Activated CD4-positive, alpha-beta memory T cell treated with anti-CD3 and anti-CD28 coated beads for 36 hours (primary cell): ENCODE measurements at regions not wholly inside any gene's neighbourhood (a gene's known extent, or its start where the extent isn't known, plus 50 kb on each side); places are given as distances from the start of the nearest gene placed in this dataset.
"Not testable (repeated sequence)": the region's sequence is repeated elsewhere in the genome, so short reads cannot be mapped to it uniquely, and the experiment has no call there.

Experiments used
- CTCF ChIA-PET: fragments of 350-600 bp; sonication (Branson Sonifier 250); formaldehyde crosslinking; loops from one replicate; lab custom pipeline; 2021; ENCODE audit warnings: antibody characterized with exemption, inconsistent platforms; lab: Charles Lee
- POLR2A ChIA-PET: fragments of 350-600 bp; sonication (Branson Sonifier 250); formaldehyde crosslinking; loops from one replicate; lab custom pipeline; 2021; ENCODE audit warnings: antibody characterized with exemption; lab: Charles Lee
- DNase-seq: peaks from one replicate; pipeline ENCODE4 v3.0.0-alpha.2; 2020
- H3K27ac Mint-ChIP-seq: one replicate; pipeline ENCODE4 v1.8.0; 2021; ENCODE audit warnings: mixed read lengths
- H3K27me3 Mint-ChIP-seq: one replicate; pipeline ENCODE4 v1.8.0; 2021; ENCODE audit warnings: mixed read lengths
- H3K36me3 Mint-ChIP-seq: one replicate; pipeline ENCODE4 v1.8.0; 2021; ENCODE audit warnings: mixed read lengths
- H3K4me1 Mint-ChIP-seq: one replicate; pipeline ENCODE4 v1.8.0; 2021; ENCODE audit warnings: low read depth, mixed read lengths
- H3K4me3 Mint-ChIP-seq: one replicate; pipeline ENCODE4 v1.8.0; 2021; ENCODE audit warnings: mild to moderate bottlenecking, mixed read lengths
- H3K9me3 Mint-ChIP-seq: one replicate; pipeline ENCODE4 v1.8.0; 2021; ENCODE audit warnings: mixed read lengths
- intact Hi-C: fragments of 100-400 bp; cut with micrococcal nuclease; formaldehyde crosslinking; loops from one replicate; pipeline ENCODE4 v1.15.1; 2023

DNA sequence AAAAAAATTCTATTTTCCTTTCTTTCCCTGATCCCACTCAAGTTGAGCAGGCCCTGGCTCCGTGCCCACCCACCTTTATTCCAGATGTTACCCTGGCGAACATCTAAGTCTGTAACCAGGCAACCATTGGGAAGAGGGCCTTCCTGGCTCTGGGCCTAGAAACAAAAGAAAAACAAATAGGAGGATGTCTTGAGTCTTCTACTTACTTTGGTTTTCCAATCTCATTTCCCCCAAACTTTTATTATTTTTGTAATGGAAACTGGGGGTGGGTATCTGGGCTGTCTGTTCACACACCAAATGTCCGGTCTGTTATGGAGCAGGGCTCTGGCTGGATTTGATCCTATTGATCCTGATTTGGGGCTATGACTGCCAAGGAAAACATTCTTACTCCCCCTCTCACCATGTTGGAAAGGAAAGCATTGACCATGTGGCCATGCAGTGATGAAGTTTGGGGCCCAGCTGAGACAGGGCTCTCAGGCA is 744.1 kb downstream of the DHX35 start:
- Mint-ChIP-seq H3K36me3 (no peaks in the 10 kb centered on the region), H3K4me3 (no peak overlapping the region), H3K27ac (no peak overlapping the region), H3K27me3 (no peaks in the 10 kb centered on the region), H3K4me1 (no peaks in the 10 kb centered on the region), H3K9me3 (no peaks in the 10 kb centered on the region)
- ChIA-PET CTCF (interaction anchor here (0.6 kb wide), 1 partner anchor 1752 kb away, joined by 3 read pairs; no protein-coding TSS in a partner anchor), POLR2A (no interaction called here)
- intact Hi-C loops = no loop called here
- no peak for DNase-seq

DNA sequence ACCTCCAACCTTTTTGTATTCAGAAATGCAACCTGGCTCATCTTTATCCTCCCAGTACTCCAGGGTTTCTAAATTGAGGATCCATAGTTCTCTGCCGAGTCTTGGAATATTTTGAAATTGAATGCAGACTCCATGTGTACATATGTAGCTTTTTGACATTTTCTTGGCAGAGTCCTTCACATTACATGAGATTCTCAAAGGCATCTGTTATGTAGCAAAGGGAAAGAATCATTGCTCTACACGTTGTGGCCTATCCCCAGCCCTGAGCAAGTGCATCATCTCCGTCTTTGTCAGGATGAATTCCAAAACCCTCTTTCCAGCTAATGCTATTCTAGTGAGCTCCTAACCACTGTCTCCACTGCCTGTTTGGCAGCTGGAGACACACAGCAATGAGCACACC is 742.9 kb downstream of the DHX35 start:
- intact Hi-C loops = no loop called here
- DNase-seq = no peak
- Mint-ChIP-seq H3K27ac (no peak overlapping the region), H3K36me3 (no peaks in the 10 kb centered on the region), H3K4me1 (no peaks in the 10 kb centered on the region), H3K9me3 (no peaks in the 10 kb centered on the region), H3K4me3 (no peak overlapping the region), H3K27me3 (no peaks in the 10 kb centered on the region)
- CTCF ChIA-PET = no interaction called here
- POLR2A ChIA-PET = no interaction called here

DNA sequence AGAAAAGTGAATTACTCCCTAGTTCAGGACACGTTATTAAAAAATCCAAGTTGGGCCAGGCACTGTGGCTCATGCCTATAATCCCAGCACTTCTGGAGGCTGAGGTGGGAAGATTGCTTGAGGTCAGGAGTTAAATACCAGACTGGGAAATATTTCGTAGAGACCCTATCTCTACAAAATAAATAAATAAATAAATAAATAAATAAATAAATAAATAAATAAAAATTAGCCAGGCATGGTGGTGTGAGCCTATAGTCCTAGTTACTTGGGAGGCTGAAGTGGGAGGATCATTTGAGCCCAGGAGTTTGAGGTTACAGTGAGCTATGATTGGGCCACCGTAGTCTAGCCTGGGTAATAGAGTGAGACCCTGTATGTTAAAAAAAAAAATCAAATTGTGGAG is 741.2 kb downstream of the DHX35 start:
- CTCF ChIA-PET, H3K4me3 Mint-ChIP-seq: not testable (repeated sequence)

DNA sequence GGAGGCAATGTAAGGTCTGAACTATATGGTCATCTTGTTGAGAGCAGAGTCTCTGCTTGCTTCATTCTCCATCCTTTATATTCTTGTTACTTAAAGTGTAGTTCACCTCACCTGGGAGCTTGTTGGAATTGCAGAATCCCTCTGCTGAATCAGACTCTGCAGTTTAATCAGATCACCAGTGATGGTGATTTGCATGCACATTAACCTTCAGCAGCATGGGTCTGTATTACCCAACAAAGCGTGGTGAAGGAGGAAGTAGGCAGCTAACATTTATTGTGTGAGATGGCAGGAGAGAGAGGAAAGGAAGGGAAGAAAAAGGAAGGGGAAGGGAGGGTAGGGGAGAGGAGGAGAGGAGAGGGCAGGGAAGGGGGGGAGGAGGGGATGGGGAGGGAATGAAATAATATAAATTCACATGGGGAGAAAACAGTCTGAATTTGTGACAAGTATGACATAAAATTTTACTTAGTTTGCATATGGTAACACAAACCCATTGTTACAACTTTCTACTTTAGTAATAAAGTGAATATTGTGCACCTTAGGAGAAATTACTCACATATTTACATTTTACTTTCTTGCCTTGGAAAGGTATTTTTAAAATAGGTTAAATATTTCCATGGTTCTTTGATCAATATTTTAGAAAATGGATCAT is 740.7 kb downstream of the DHX35 start:
- Mint-ChIP-seq H3K9me3 (no peaks in the 10 kb centered on the region), H3K36me3 (no peaks in the 10 kb centered on the region), H3K27me3 (no peaks in the 10 kb centered on the region), H3K4me3 (no peak overlapping the region), H3K4me1 (no peaks in the 10 kb centered on the region), H3K27ac (no peak overlapping the region)
- POLR2A ChIA-PET = interaction anchor here (0.5 kb wide), 1 partner anchor 867 kb away, joined by 5 read pairs; no protein-coding TSS in a partner anchor
- DNase-seq = no peak
- intact Hi-C loops = no loop called here
- CTCF ChIA-PET = no interaction called here

More for the DNA sequence above, 741.2 kb downstream of the DHX35 start:
- H3K4me1 Mint-ChIP-seq, H3K9me3 Mint-ChIP-seq, H3K36me3 Mint-ChIP-seq, intact Hi-C loops, H3K27me3 Mint-ChIP-seq, DNase-seq, H3K27ac Mint-ChIP-seq: not testable (repeated sequence)
- POLR2A ChIA-PET = interaction anchor here (0.5 kb wide), 1 partner anchor 867 kb away, joined by 5 read pairs; no protein-coding TSS in a partner anchor

DNA sequence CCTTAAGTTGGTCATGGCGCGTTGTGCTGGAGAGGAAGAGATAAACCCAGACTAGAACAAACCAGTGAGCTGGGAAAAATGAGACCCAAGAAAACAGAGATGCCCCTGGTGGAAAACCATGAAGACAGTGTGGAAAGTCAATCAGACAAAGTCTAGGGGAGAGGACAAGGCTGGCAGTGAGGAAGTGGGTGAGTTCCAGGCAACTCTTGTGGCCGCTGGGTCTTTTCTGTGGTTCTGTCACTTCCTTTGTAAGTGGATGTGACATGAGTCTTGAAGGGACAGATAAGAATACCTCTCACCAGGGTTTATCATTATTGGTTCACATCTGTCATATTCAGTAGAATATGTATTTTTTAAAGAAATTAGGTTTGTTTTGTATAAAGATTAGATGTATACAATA is 738.4 kb downstream of the DHX35 start:
- no peaks in the 10 kb centered on the region for H3K36me3 Mint-ChIP-seq
- POLR2A ChIA-PET = no interaction called here

DNA sequence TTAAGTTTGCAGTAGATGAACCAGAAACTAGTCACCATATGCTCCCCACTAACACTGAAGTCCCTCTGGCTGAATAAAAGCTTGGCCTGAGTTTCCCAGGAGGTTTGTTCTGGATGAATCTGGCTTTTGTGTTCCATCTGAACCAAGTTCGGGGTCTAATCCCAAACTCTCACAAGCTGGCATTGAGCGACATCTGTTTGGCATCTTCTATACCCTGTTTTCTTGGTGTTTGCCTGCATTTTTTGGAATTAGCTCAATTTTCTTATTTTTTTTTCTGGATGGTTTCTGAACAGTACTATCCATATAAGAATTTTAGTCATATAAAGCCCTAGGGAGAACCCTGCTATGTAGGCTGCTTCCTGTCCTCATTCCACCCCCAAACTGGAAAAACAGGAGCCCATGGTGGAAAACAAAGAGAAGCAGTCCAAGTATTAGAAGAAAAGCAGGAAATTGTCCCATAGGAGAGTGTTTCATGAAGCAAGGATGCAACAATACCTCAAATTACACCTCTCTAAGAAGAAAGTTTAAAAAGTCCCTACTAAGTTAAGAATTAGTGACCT is 737.1 kb downstream of the DHX35 start:
- POLR2A ChIA-PET = no interaction called here
- intact Hi-C loops = no loop called here
- H3K36me3 Mint-ChIP-seq = no peaks in the 10 kb centered on the region

More for the DNA sequence above, 738.4 kb downstream of the DHX35 start:
- no peaks in the 10 kb centered on the region for H3K9me3 Mint-ChIP-seq
- no peak for DNase-seq
- CTCF ChIA-PET = no interaction called here
- H3K4me3 Mint-ChIP-seq = no peak overlapping the region
- H3K4me1 Mint-ChIP-seq = no peaks in the 10 kb centered on the region
- no peak overlapping the region for H3K27ac Mint-ChIP-seq
- intact Hi-C loops = no loop called here
- H3K27me3 Mint-ChIP-seq = no peaks in the 10 kb centered on the region

DNA sequence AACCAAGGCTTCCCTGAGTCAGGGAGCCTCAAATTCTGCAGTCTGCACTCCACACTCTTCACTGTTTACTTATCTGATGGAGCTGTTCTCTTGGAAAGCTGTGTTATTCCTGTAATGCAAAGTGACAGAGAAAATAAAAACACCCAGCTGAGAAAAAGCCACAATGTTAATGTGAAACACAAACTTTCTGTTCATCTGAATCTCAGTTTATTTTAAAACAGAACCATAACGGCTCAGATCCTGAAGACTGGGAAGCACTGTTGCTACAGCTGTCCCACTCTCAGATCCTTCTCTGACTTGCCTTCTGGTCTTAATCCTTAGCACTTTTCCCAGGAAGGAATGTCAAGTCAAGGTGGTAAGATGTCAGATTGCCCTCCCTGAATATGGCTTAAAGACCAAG is 736.6 kb downstream of the DHX35 start:
- CTCF ChIA-PET = no interaction called here
- DNase-seq = no peak
- no peak overlapping the region for H3K27ac Mint-ChIP-seq
- H3K4me1 Mint-ChIP-seq = no peaks in the 10 kb centered on the region
- H3K36me3 Mint-ChIP-seq = no peaks in the 10 kb centered on the region
- intact Hi-C loops = no loop called here
- H3K27me3 Mint-ChIP-seq = no peaks in the 10 kb centered on the region
- H3K9me3 Mint-ChIP-seq = no peaks in the 10 kb centered on the region
- no peak overlapping the region for H3K4me3 Mint-ChIP-seq
- POLR2A ChIA-PET = no interaction called here

More for the DNA sequence above, 737.1 kb downstream of the DHX35 start:
- no peak for DNase-seq
- Mint-ChIP-seq H3K4me1 (no peaks in the 10 kb centered on the region), H3K27ac (no peak overlapping the region), H3K27me3 (no peaks in the 10 kb centered on the region), H3K4me3 (no peak overlapping the region), H3K9me3 (no peaks in the 10 kb centered on the region)
- CTCF ChIA-PET = no interaction called here

DNA sequence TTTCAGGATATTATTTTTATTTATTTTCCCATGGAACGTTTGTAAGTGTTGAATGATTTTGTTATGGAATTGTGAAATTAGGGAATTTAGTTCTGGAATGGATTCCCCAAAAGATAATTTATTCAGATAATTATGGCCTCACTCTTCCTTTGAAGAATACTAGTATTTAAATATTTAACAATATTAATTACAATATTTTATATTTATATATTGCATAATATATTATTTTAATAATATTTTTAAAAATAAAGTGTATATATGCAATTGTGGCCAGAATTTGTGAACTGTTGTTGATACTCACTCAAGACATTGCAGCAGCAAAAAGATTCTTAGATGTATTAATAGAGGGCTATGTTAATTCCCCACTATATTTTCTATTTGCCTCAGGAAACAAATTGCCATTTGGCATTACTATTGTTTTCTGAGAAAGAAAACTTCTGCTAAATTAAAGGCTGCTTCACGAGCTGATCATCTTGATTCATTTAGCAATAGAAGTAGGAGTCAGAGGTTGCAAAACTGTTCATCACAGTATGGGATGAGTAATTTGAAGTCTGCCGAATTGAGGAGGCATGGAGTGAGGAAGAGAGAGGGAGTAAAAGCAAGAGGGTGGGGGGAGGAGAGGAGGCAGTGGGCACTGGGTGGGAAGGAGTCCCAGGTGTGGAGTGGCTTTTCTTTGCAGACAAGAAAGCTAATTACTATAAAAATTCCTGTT is 729.2 kb downstream of the DHX35 start:
- Mint-ChIP-seq H3K4me1 (no peaks in the 10 kb centered on the region), H3K27me3 (no peaks in the 10 kb centered on the region), H3K27ac (no peak overlapping the region), H3K4me3 (no peak overlapping the region), H3K9me3 (no peaks in the 10 kb centered on the region), H3K36me3 (no peaks in the 10 kb centered on the region)
- intact Hi-C loops = no loop called here
- CTCF ChIA-PET = no interaction called here
- DNase-seq = no peak
- POLR2A ChIA-PET = no interaction called here

DNA sequence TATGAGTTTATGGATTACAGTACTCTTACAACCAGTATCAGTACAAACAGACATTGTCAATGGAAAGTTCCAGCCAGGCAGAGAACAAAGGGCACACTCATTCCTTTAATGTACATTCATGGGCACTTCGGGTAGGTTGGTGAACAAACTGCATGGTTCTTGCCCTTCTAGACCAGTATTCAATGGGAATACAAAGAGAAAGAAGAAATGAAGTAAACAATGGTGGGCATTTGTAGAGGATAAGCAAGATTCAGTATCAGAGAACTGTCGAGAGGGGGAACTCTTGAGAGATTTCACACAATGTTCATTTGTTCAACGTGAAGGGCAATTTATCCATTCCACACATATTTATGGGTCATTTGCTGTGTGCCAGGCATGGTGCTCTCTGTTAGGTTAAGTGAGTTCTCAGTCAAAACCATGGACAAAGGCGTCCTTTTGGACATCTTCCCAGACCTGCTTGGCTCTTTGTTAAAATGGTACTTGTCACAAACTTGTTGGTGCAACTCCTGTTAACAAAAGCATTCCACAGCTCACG is 714.8 kb downstream of the DHX35 start:
- intact Hi-C loops = no loop called here
- CTCF ChIA-PET = no interaction called here

DNA sequence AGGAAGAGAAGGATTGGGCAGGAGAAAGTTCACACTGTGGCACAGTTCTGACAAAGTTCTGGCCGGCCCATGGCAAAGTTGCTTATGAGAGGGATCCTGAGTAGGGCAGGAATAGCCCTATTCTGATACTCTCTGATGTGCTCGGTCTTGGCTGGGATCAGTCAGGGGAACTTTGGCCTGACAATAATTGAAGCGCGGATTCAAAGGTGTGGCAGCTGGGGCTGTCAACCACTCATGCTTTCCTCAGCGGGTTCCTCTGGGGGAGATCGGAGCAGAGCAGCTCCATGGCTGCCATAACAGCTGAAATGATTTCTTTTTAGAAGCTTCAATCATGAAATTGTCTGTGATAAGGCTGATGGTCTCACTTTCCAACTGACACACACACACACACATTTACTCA is 714.1 kb downstream of the DHX35 start:
- H3K36me3 Mint-ChIP-seq = no peaks in the 10 kb centered on the region
- H3K27me3 Mint-ChIP-seq = no peaks in the 10 kb centered on the region
- H3K4me3 Mint-ChIP-seq = no peak overlapping the region
- no peak for DNase-seq
- H3K9me3 Mint-ChIP-seq = no peaks in the 10 kb centered on the region
- ChIA-PET CTCF (no interaction called here), POLR2A (no interaction called here)
- no peak overlapping the region for H3K27ac Mint-ChIP-seq
- no peaks in the 10 kb centered on the region for H3K4me1 Mint-ChIP-seq
- intact Hi-C loops = no loop called here

More for the DNA sequence above, 714.8 kb downstream of the DHX35 start:
- Mint-ChIP-seq H3K4me3 (no peak overlapping the region), H3K36me3 (no peaks in the 10 kb centered on the region), H3K9me3 (no peaks in the 10 kb centered on the region), H3K27ac (no peak overlapping the region), H3K4me1 (no peaks in the 10 kb centered on the region), H3K27me3 (no peaks in the 10 kb centered on the region)
- DNase-seq = no peak
- POLR2A ChIA-PET = no interaction called here

DNA sequence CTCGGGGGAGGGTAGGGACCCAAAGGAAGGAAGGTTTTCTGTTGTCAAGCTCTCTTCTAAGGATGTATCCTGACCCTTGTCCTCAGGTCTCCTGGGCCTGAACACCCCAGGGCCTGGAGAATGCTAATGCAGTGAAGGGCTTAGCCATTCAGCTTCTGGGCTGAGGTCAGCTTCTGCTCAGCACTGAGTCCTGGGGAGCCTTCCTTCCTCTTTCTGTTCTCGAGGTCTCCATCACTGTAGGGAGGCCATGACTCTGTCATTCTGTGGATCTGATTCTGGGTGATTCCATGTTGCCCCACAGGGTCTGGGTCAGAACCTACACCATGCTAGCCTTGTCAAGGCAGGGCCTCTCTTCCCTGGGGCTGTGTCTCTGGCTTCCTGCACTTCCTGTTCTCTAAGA is 712.7 kb downstream of the DHX35 start:
- H3K4me1 Mint-ChIP-seq = no peaks in the 10 kb centered on the region
- DNase-seq = no peak
- intact Hi-C loops = no loop called here
- no peaks in the 10 kb centered on the region for H3K27me3 Mint-ChIP-seq
- H3K9me3 Mint-ChIP-seq = no peaks in the 10 kb centered on the region
- H3K4me3 Mint-ChIP-seq = no peak overlapping the region
- CTCF ChIA-PET = no interaction called here
- H3K27ac Mint-ChIP-seq = no peak overlapping the region
- POLR2A ChIA-PET = no interaction called here
- H3K36me3 Mint-ChIP-seq = no peaks in the 10 kb centered on the region

DNA sequence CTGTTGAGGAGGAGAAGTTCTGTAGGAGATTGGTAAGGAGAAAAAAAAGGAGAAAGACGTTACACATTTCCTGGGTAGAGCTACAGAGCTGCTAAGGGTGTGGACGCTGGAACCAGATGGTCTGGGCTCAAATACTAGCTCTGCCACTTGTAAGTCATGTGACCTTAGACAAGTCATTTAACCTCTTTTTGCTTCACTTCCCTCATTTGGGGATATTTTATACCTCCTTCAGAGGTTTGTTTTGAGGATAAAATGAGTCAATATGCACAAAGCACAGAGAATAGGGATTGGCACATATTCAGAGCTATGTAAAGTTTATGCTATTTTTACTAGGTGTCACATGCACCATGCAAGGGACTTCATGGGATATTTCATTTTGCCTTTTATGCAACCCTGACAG is 708.8 kb downstream of the DHX35 start:
- no peak overlapping the region for H3K27ac Mint-ChIP-seq
- H3K9me3 Mint-ChIP-seq = no peaks in the 10 kb centered on the region
- no peaks in the 10 kb centered on the region for H3K36me3 Mint-ChIP-seq
- H3K27me3 Mint-ChIP-seq = no peaks in the 10 kb centered on the region
- intact Hi-C loops = no loop called here
- no peak overlapping the region for H3K4me3 Mint-ChIP-seq
- no peaks in the 10 kb centered on the region for H3K4me1 Mint-ChIP-seq
- ChIA-PET CTCF (no interaction called here), POLR2A (no interaction called here)
- DNase-seq = no peak
